VCaP (cell line): ENCODE measurements at regions not wholly inside any gene's neighbourhood (a gene's known extent, or its start where the extent isn't known, plus 50 kb on each side); places are given as distances from the start of the nearest gene placed in this dataset.
"Not testable (repeated sequence)": the region's sequence is repeated elsewhere in the genome, so short reads cannot be mapped to it uniquely, and the experiment has no call there.

ENCODE experiments used
- H3K27ac ChIP-seq: fragments of 450-650 bp; 2 replicates; pipeline ENCODE4 v1.5.1; 2017
- CTCF ChIP-seq: fragments of 450-650 bp; conservative IDR thresholded peaks from 2 replicates; pipeline ENCODE4 v1.5.1; 2017; ENCODE audit warnings: mild to moderate bottlenecking, moderate library complexity

- H3K27ac ChIP-seq, result not testable (repeated sequence)
These were observed 945.2 kb upstream of the DEFB115 start for GRCh38 chr20:30312220-30312619.

GRCh38 chr20:30313660-30314059 lies 943.8 kb upstream of the DEFB115 start:
- H3K27ac ChIP-seq, result not testable (repeated sequence)

GRCh38 chr20:30316063-30316462 lies 941.4 kb upstream of the DEFB115 start:
- H3K27ac ChIP-seq, result not testable (repeated sequence)

- not testable (repeated sequence) for H3K27ac ChIP-seq
These were observed 940.7 kb upstream of the DEFB115 start for GRCh38 chr20:30316532-30317299.

- H3K27ac ChIP-seq, result not testable (repeated sequence)
These were observed 923.7 kb upstream of the DEFB115 start for GRCh38 chr20:30333744-30334143.

GRCh38 chr20:30337556-30337955 lies 919.9 kb upstream of the DEFB115 start:
- not testable (repeated sequence) for H3K27ac ChIP-seq

GRCh38 chr20:30348932-30349331 lies 908.5 kb upstream of the DEFB115 start:
- 0 out of 2 replicates have a peak, but pooled peaks have one; percentile 9 for TF ChIP-seq CTCF
- H3K27ac ChIP-seq, result not testable (repeated sequence)

- TF ChIP-seq CTCF, result peak; percentile 93
- H3K27ac ChIP-seq, result not testable (repeated sequence)
These were observed 900.5 kb upstream of the DEFB115 start for GRCh38 chr20:30356854-30357467.

- H3K27ac ChIP-seq, result not testable (repeated sequence)
These were observed 895.7 kb upstream of the DEFB115 start for GRCh38 chr20:30361756-30362155.

GRCh38 chr20:30376430-30376766 lies 881.1 kb upstream of the DEFB115 start:
- peak overlapping the region; percentile 76; the same call in 1 of the 2 replicates for H3K27ac ChIP-seq

- peak; percentile 86 for TF ChIP-seq CTCF
- H3K27ac ChIP-seq, result peak overlapping the region; percentile 76
These were observed 880.5 kb upstream of the DEFB115 start for GRCh38 chr20:30376767-30377658.

- peak overlapping the region; percentile 76 for H3K27ac ChIP-seq
These were observed 879.1 kb upstream of the DEFB115 start for GRCh38 chr20:30378317-30378716.

GRCh38 chr20:30378721-30379120 lies 878.7 kb upstream of the DEFB115 start:
- H3K27ac ChIP-seq, result not testable (repeated sequence)

- not testable (repeated sequence) for H3K27ac ChIP-seq
These were observed 872.6 kb upstream of the DEFB115 start for GRCh38 chr20:30384841-30385240.

GRCh38 chr20:30386099-30386498 lies 871.4 kb upstream of the DEFB115 start:
- H3K27ac ChIP-seq, result not testable (repeated sequence)

- H3K27ac ChIP-seq, result not testable (repeated sequence)
These were observed 869.6 kb upstream of the DEFB115 start for GRCh38 chr20:30387823-30388222.

GRCh38 chr20:30393523-30393922 lies 863.9 kb upstream of the DEFB115 start:
- H3K27ac ChIP-seq, result not testable (repeated sequence)

- not testable (repeated sequence) for H3K27ac ChIP-seq
These were observed 860.4 kb upstream of the DEFB115 start for GRCh38 chr20:30397111-30397510.
